HFFc6 (cell line): ENCODE measurements at regions not wholly inside any gene's neighbourhood (a gene's known extent, or its start where the extent isn't known, plus 50 kb on each side); places are given as distances from the start of the nearest gene placed in this dataset.
"Not testable (repeated sequence)": the region's sequence is repeated elsewhere in the genome, so short reads cannot be mapped to it uniquely, and the experiment has no call there.

Experiments used
- DNase-seq: peaks from one replicate; pipeline ENCODE4 v3.0.0-alpha.2; 2018
- H3K27ac Mint-ChIP-seq: 2 replicates; pipeline ENCODE4 v1.8.0; 2020; ENCODE audit warnings: mild to moderate bottlenecking, mixed read lengths
- H3K27me3 Mint-ChIP-seq: 2 replicates; pipeline ENCODE4 v1.8.0; 2021; ENCODE audit warnings: mild to moderate bottlenecking, moderate library complexity, mixed read lengths; ENCODE audit not compliant: insufficient read depth
- H3K36me3 Mint-ChIP-seq: 2 replicates; pipeline ENCODE4 v1.8.0; 2021; ENCODE audit warnings: low read depth, mixed read lengths
- H3K4me1 Mint-ChIP-seq: 2 replicates; pipeline ENCODE4 v1.8.0; 2020; ENCODE audit warnings: low read depth, mixed read lengths
- H3K4me3 Mint-ChIP-seq: 2 replicates; pipeline ENCODE4 v1.8.0; 2020; ENCODE audit warnings: mild to moderate bottlenecking, moderate library complexity, mixed read lengths
- H3K9me3 Mint-ChIP-seq: 2 replicates; pipeline ENCODE4 v1.8.0; 2020; ENCODE audit warnings: mild to moderate bottlenecking, mixed read lengths
- CTCF ChIP-seq: fragments of 200-600 bp; sonication (generic); IDR thresholded peaks from 2 replicates; pipeline ENCODE4 v1.5.0; 2021; ENCODE audit warnings: antibody characterized with exemption, mild to moderate bottlenecking

DNA sequence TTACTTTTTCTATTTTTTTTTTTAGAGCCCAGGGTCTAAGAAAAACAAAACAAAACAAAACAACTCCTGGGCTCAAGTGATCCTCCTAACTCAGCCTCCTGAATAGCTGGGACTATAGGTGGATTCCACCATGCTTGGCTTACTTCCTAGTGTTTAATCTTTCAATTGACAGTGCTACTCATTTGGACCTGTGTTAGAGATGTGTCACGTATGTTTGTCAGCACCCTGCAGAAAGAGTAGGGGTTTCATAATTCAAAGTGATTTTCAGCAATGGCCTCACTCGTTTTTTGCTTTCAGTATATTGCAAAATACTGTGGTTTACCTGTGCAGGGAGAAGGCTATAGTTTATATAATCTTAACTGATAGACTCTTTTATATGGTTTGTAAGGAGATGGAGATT lies 71.6 kb upstream of the TEX13D start:
- peaks cover 3% of the 10 kb centered on the region; the same call in 1 of the 2 replicates for H3K27me3 Mint-ChIP-seq
- no peaks in the 10 kb centered on the region for H3K4me1 Mint-ChIP-seq
- H3K27ac Mint-ChIP-seq, result no peak overlapping the region
- H3K36me3 Mint-ChIP-seq, result no peaks in the 10 kb centered on the region
- H3K9me3 Mint-ChIP-seq, result no peaks in the 10 kb centered on the region
- H3K4me3 Mint-ChIP-seq, result no peak overlapping the region
- no peak for DNase-seq
- no peak for TF ChIP-seq CTCF

DNA sequence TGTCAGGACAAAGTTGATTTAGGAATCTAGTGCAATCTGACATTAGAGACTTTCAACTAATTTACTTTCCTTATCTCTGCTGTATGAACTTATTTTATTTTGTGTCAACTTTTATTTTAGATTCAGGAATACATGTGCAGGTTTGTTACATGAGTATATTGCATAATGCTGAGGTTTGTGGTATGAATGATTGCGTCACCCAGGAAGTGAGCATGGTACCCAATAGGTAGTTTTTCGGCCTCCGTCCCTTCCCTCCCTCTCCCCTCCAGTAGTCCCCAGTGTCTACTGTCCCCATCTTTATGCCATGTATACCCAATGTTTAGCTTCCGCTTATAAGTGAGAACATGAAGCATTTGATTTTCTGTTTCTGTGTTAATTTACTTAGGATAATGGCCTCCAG lies 68.7 kb upstream of the TEX13D start:
- no peaks in the 10 kb centered on the region for H3K36me3 Mint-ChIP-seq
- DNase-seq, result no peak
- H3K27ac Mint-ChIP-seq, result no peak overlapping the region
- TF ChIP-seq CTCF, result no peak
- H3K27me3 Mint-ChIP-seq, result peaks cover 6% of the 10 kb centered on the region
- no peak overlapping the region for H3K4me3 Mint-ChIP-seq
- H3K4me1 Mint-ChIP-seq, result no peaks in the 10 kb centered on the region
- no peaks in the 10 kb centered on the region for H3K9me3 Mint-ChIP-seq

- Mint-ChIP-seq H3K36me3 (no peaks in the 10 kb centered on the region), H3K27ac (no peak overlapping the region), H3K4me1 (no peaks in the 10 kb centered on the region), H3K9me3 (no peaks in the 10 kb centered on the region), H3K27me3 (peaks cover 2% of the 10 kb centered on the region), H3K4me3 (no peak overlapping the region)
- no peak for DNase-seq
- TF ChIP-seq CTCF, result no peak
These were observed 64.4 kb upstream of the TEX13D start for GRCh38 chrX:124268099-124268498.

- Mint-ChIP-seq H3K4me3 (no peak overlapping the region), H3K9me3 (no peaks in the 10 kb centered on the region), H3K27me3 (peaks cover 6% of the 10 kb centered on the region), H3K36me3 (no peaks in the 10 kb centered on the region), H3K27ac (no peak overlapping the region), H3K4me1 (no peaks in the 10 kb centered on the region)
- TF ChIP-seq CTCF, result no peak
- no peak for DNase-seq
These were observed 62.6 kb upstream of the TEX13D start for GRCh38 chrX:124269881-124270280.

- not testable (repeated sequence) for H3K27me3 Mint-ChIP-seq, DNase-seq, H3K36me3 Mint-ChIP-seq, H3K4me1 Mint-ChIP-seq, H3K9me3 Mint-ChIP-seq, H3K4me3 Mint-ChIP-seq, H3K27ac Mint-ChIP-seq
These were observed 60.9 kb upstream of the TEX13D start for GRCh38 chrX:124271599-124271998.

GRCh38 chrX:124272370-124272982 lies 60.0 kb upstream of the TEX13D start:
- H3K4me3 Mint-ChIP-seq, result no peak overlapping the region
- H3K36me3 Mint-ChIP-seq, result no peaks in the 10 kb centered on the region
- no peaks in the 10 kb centered on the region for H3K9me3 Mint-ChIP-seq
- no peaks in the 10 kb centered on the region for H3K4me1 Mint-ChIP-seq
- peaks cover 7% of the 10 kb centered on the region for H3K27me3 Mint-ChIP-seq
- H3K27ac Mint-ChIP-seq, result no peak overlapping the region
- DNase-seq, result no peak
- TF ChIP-seq CTCF, result no peak
